ENCODE measurements at regions not wholly inside any gene's neighbourhood (a gene's known extent, or its start where the extent isn't known, plus 50 kb on each side); places are given as distances from the start of the nearest gene placed in this dataset.

DNA sequence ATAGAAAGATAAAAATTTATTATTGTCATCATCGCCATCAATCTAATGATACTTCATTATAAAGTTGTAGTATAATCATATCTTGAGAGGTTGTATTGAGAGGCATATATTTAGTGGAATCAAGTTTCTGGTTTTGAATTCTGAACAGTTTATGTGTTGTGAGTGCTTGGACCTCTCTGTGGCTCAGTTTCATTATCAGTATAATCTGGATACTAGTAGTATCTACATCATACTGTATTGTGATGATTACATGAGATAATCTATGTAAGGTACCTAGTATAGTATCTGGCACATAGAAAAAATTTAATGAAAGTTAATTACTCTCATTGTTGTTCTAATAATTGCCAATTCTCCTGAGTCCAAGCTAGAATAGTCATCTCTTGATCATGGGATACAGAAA lies 161.2 kb upstream of the UBQLN2 start:
- no peaks in the 10 kb centered on the region for H3K36me3 ChIP-seq (ENCODE audit: control insufficient read depth in 2 of 2, insufficient read depth in 1 of 2, low read length in 2 of 2)
- H3K4me3 ChIP-seq (ENCODE audit: low read depth, low read length), result no peak overlapping the region
- POLR2A ChIA-PET, result no interaction called here
- CTCF ChIA-PET, result no interaction called here
- H3K27ac ChIP-seq (ENCODE audit: extremely low read depth, low read depth, low read length), result no peak overlapping the region
- H3K4me1 ChIP-seq (ENCODE audit: control insufficient read depth, insufficient read depth, low read length), result no peaks in the 10 kb centered on the region
- no peaks in the 10 kb centered on the region for H3K9me3 ChIP-seq (ENCODE audit: control insufficient read depth, insufficient read depth, low read depth, low read length)
- TF ChIP-seq SETDB1 (IDR thresholded peaks at IDR 0.05; ENCODE audit: insufficient read length, low read length), result no peak
- TF ChIP-seq ZNF518A (tag by site-specific recombination; conservative IDR thresholded peaks at IDR 0.05; ENCODE audit: low read depth), result no peak
- TF ChIP-seq, protein P1, sequence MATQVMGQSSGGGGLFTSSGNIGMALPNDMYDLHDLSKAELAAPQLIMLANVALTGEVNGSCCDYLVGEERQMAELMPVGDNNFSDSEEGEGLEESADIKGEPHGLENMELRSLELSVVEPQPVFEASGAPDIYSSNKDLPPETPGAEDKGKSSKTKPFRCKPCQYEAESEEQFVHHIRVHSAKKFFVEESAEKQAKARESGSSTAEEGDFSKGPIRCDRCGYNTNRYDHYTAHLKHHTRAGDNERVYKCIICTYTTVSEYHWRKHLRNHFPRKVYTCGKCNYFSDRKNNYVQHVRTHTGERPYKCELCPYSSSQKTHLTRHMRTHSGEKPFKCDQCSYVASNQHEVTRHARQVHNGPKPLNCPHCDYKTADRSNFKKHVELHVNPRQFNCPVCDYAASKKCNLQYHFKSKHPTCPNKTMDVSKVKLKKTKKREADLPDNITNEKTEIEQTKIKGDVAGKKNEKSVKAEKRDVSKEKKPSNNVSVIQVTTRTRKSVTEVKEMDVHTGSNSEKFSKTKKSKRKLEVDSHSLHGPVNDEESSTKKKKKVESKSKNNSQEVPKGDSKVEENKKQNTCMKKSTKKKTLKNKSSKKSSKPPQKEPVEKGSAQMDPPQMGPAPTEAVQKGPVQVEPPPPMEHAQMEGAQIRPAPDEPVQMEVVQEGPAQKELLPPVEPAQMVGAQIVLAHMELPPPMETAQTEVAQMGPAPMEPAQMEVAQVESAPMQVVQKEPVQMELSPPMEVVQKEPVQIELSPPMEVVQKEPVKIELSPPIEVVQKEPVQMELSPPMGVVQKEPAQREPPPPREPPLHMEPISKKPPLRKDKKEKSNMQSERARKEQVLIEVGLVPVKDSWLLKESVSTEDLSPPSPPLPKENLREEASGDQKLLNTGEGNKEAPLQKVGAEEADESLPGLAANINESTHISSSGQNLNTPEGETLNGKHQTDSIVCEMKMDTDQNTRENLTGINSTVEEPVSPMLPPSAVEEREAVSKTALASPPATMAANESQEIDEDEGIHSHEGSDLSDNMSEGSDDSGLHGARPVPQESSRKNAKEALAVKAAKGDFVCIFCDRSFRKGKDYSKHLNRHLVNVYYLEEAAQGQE (tag by site-specific recombination; IDR thresholded peaks at IDR 0.05), result no peak
- TF ChIP-seq ZFHX2 (tag by site-specific recombination; conservative IDR thresholded peaks at IDR 0.05), result no peak
- TF ChIP-seq ZNF558 (tag by site-specific recombination; IDR thresholded peaks at IDR 0.05), result no peak
- TF ChIP-seq ZNF202 (tag by site-specific recombination; IDR thresholded peaks at IDR 0.05; ENCODE audit: borderline replicate concordance), result no peak
- no peak for TF ChIP-seq ZBTB11 (tag by site-specific recombination; conservative IDR thresholded peaks at IDR 0.05; ENCODE audit: low read depth)
- no peak for TF ChIP-seq ZNF529 (tag by site-specific recombination; IDR thresholded peaks at IDR 0.05; ENCODE audit: insufficient replicate concordance)
- TF ChIP-seq ZNF660 (tag by site-specific recombination; IDR thresholded peaks at IDR 0.05), result no peak
- TF ChIP-seq ZBTB10 (tag by site-specific recombination; IDR thresholded peaks at IDR 0.05), result no peak
- TF ChIP-seq ZNF138 (tag by site-specific recombination; IDR thresholded peaks at IDR 0.05; ENCODE audit: borderline replicate concordance), result no peak
- no peak for TF ChIP-seq ZNF311 (tag by site-specific recombination; IDR thresholded peaks at IDR 0.05; ENCODE audit: borderline replicate concordance)
- TF ChIP-seq BCL6B (tag by site-specific recombination; IDR thresholded peaks at IDR 0.05), result no peak
- no peak for TF ChIP-seq ZNF433 (tag by site-specific recombination; IDR thresholded peaks at IDR 0.05; ENCODE audit: low read depth)
- no peak for TF ChIP-seq ZNF677 (tag by site-specific recombination; IDR thresholded peaks at IDR 0.05)
- no peak for TF ChIP-seq TSHZ1 (tag by site-specific recombination; IDR thresholded peaks at IDR 0.05; ENCODE audit: borderline replicate concordance)
- TF ChIP-seq SP7 (tag by site-specific recombination; IDR thresholded peaks at IDR 0.05), result no peak

Measured in HEK293 (cell line).